MM.1S (cell line): ENCODE measurements at regions not wholly inside any gene's neighbourhood (a gene's known extent, or its start where the extent isn't known, plus 50 kb on each side); places are given as distances from the start of the nearest gene placed in this dataset.

Experiments
- CTCF ChIP-seq: fragments of 300-600 bp; sonication (generic); IDR thresholded peaks from 2 replicates; pipeline ENCODE4 v1.5.1; 2016; ENCODE audit warnings: antibody characterized with exemption, low read length, mixed read lengths
- EZH2 ChIP-seq: fragments of 300-600 bp; sonication (generic); optimal IDR thresholded peaks from 2 replicates; pipeline ENCODE3; 2017; ENCODE audit warnings: low read depth, mild to moderate bottlenecking, antibody characterized with exemption, low read length, mixed read lengths
- EZH2phosphoT487 ChIP-seq: fragments of 300-600 bp; sonication (generic); IDR thresholded peaks from 2 replicates; pipeline ENCODE4 v1.6.1; 2018; ENCODE audit warnings: antibody characterized with exemption, low read length

GRCh38 chr20:39939241-39939865 is 749.7 kb downstream of the MAFB start:
- TF ChIP-seq CTCF (no peak), EZH2 (no peak), EZH2phosphoT487 (no peak)
